Adrenal gland (tissue), 5 donors: ENCODE measurements at regions not wholly inside any gene's neighbourhood (a gene's known extent, or its start where the extent isn't known, plus 50 kb on each side); places are given as distances from the start of the nearest gene placed in this dataset.

Experiments used
- POLR2A ChIP-seq, 2 donors: fragments of 450-650 bp; IDR thresholded peaks; one replicate each; pipeline ENCODE4 v1.6.1; 2017; ENCODE audit warnings: antibody characterized with exemption in 2 of 2, mild to moderate bottlenecking in 2 of 2, moderate library complexity in 1 of 2
- TF ChIP-seq, protein P1 (sequence below), 6 experiments: fragments of 450-650 bp in 4 of 6; fragments of 200-600 bp in 2 of 6; sonication (generic) in 1 of 6; IDR thresholded peaks; 1 replicate in 5 of 6; 2 replicates in 1 of 6; pipeline versions ENCODE4 v1.5.1 to v1.8.0; 2016 to 2021; ENCODE audit warnings: antibody characterized with exemption in 6 of 6, mild to moderate bottlenecking in 2 of 6, moderate library complexity in 1 of 6
- donor health status: DM: no; HTN: no; CAD: no.

DNA sequence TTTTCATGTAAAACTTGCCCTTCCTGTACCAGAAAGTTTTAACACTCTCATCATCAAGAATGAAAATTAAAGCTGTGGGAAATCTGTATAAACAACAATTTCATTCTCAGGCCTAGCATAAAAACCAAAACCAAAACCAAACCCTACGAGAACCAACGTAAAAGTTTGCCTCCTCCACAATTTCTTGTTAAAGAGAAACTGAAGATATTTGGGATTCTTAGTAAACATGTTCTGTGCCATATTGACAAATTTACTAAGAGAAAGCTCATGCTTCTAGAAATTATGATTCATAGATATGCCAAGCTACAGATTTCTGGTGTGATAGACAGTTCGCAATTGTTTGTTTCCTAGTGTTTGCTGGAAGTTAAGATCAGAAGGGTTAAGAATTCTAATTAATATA is 801.0 kb upstream of the NUDT12 start:
- TF ChIP-seq, protein P1, sequence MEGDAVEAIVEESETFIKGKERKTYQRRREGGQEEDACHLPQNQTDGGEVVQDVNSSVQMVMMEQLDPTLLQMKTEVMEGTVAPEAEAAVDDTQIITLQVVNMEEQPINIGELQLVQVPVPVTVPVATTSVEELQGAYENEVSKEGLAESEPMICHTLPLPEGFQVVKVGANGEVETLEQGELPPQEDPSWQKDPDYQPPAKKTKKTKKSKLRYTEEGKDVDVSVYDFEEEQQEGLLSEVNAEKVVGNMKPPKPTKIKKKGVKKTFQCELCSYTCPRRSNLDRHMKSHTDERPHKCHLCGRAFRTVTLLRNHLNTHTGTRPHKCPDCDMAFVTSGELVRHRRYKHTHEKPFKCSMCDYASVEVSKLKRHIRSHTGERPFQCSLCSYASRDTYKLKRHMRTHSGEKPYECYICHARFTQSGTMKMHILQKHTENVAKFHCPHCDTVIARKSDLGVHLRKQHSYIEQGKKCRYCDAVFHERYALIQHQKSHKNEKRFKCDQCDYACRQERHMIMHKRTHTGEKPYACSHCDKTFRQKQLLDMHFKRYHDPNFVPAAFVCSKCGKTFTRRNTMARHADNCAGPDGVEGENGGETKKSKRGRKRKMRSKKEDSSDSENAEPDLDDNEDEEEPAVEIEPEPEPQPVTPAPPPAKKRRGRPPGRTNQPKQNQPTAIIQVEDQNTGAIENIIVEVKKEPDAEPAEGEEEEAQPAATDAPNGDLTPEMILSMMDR (IDR thresholded peaks at IDR 0.05), result no peak
- no peak for TF ChIP-seq POLR2A (IDR thresholded peaks at IDR 0.05)
